Stimulated activated CD8-positive, alpha-beta memory T cell treated with anti-CD3 and anti-CD28 coated beads, Interleukin-12 subunit alpha, Interleukin-12 subunit beta, amount 100 ng/mL, for 24 hours (primary cell): ENCODE measurements at regions not wholly inside any gene's neighbourhood (a gene's known extent, or its start where the extent isn't known, plus 50 kb on each side); places are given as distances from the start of the nearest gene placed in this dataset.
"Not testable (repeated sequence)": the region's sequence is repeated elsewhere in the genome, so short reads cannot be mapped to it uniquely, and the experiment has no call there.

ENCODE experiments used
- DNase-seq: peaks from one replicate; pipeline ENCODE4 v3.0.0-alpha.2; 2020; ENCODE audit errors: extremely low read depth

DNA sequence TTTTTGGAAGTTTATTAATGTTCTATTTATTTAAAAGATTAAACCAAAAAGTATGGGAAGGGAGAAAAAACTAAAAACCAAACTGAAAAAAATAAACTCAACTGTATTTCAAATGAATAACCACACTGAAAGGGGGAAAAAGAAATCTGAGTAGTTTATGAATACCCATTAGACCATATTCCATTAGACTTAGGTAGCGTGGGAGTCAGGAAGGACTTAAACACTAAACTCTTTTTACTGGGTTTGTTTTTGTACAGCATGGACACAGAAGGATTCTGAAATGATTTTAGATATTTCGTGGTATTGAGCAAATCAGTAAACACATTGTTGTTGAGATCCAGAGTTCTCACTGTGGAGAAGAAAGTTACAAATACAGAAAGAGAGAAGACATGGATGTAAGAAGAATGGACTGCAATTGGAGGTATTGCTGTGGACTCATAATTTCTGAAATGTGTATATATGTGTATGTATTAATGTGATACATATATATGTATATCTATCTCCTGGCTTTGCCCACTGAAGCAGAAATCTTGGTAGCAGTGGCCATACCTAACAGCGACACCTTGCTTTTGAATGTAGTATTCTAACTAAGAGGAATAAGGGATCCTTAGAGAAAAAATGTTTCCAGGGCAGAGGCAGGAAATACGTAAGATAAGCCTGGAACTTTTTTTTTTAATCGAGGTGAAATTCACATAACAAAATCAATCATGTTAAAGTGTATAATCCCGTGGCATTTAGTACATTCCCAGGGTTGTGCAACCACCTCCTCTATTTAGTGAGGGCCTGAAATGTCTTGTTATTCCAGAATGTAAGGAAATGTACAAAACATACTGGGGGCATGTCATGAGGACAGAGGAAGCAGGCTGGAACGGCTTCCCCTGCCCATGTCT, 228.8 kb downstream of the SMARCA2 start:
- DNase-seq: no peak

- DNase-seq: no peak
Measured at GRCh38 chr9:2247340-2247739, 232.2 kb downstream of the SMARCA2 start.

GRCh38 chr9:2248768-2249265, 233.7 kb downstream of the SMARCA2 start:
- DNase-seq: no peak

DNA sequence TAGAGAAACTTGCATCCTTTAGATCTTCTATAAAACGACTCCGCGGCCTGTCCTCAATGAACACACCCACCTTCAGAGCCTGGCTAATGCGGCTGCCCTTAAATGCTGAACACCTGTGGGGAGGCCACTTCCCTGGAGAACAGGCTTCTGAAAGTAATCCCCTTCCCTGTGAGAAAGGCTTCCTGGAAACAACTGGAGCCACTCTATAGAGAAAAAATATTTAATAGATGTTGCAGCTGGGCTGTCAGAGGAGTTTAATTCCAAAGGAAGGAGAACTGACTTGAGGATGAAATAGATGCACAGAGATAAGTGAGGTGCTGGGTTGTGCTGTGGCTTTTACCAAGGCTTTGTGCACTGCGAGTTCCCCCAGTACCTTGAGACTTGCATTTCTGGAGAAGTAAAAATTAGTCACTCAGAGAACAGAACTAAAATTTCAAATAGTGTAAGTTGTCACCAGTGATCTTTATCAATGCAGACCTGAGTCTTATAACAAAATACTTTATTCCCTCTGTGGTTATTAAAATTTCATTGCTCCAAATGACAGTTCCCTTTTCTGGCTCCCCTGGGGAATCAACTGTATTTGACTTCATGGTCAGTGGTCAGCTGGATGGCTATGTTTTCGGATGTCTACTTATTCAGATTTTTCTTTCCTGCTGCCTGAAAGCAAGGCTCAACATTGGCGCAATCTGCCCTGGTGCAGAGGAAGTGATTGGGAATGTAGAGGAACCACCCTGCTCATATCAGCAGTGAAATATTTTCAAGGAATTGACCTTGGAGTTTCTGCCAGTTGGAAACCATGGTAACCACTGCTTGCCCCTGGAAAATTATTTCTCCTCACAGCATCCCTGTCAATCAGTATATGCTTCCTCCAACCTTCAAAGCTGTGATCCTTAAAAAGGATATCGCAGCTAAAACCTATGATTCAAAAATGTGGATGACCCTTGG, 238.8 kb downstream of the SMARCA2 start:
- DNase-seq: no peak

GRCh38 chr9:2255128-2255527, 240.0 kb downstream of the SMARCA2 start:
- DNase-seq: no peak

- DNase-seq: no peak
Measured at GRCh38 chr9:2257248-2257929, 242.2 kb downstream of the SMARCA2 start.

- no peak for DNase-seq
Measured at GRCh38 chr9:2260417-2261306, 245.5 kb downstream of the SMARCA2 start.

GRCh38 chr9:2261421-2262103, 246.4 kb downstream of the SMARCA2 start:
- no peak for DNase-seq

DNA sequence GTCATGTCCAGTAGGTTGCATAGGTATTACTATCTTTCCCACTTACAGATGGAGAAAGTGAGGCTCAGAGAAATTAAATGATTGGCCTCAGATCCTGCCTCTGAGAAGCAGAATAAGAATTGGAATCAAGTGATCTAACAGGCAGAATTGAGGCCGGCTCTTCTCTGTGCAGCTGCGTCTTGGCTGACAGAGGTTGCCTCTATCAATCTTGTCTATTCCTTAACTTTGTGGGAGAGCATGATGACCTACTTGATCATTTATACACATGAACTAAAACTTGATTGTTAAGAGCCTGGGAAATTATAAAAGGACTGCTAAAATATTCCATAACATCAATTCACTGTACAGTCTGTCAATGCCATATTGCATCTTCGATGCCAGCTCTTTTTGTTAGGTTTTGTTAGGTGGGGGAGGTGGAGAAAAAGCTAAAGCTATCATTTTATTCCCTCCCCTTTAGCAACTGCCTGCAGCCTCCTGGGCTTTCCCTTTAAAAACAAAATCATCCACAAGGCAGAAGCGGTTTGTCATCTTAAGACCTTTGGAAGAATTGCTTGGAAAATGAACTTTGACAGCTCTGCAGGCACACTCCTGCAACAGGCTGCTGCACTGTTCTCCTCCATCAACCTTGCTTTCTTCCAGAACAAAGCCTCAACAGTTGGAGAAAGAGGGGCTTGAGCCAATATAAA, 247.4 kb downstream of the SMARCA2 start:
- DNase-seq: no peak

- DNase-seq: no peak
Measured at GRCh38 chr9:2263111-2263510, 248.0 kb downstream of the SMARCA2 start.

DNA sequence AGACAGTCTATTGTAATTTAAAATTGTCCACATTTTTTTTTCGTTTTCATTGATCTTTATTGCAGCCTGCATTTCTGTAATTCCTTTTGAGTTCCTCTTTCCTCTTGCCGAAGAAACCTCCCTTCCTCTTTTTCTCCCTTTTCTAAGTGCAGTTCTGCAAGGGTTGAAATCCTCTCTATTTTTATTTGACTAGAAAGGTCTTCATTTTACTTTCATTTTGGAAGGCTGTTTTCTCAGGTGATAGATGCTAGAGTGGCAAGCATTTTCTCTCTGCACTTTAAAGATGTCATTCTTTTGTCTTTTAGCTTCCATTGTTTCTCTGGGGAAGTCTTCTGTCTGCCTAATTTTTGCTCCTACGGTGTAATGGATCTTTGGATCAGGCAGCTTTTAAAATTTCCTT, 248.5 kb downstream of the SMARCA2 start:
- no peak for DNase-seq

- no peak for DNase-seq
Measured at GRCh38 chr9:2264081-2264480, 248.9 kb downstream of the SMARCA2 start.

DNA sequence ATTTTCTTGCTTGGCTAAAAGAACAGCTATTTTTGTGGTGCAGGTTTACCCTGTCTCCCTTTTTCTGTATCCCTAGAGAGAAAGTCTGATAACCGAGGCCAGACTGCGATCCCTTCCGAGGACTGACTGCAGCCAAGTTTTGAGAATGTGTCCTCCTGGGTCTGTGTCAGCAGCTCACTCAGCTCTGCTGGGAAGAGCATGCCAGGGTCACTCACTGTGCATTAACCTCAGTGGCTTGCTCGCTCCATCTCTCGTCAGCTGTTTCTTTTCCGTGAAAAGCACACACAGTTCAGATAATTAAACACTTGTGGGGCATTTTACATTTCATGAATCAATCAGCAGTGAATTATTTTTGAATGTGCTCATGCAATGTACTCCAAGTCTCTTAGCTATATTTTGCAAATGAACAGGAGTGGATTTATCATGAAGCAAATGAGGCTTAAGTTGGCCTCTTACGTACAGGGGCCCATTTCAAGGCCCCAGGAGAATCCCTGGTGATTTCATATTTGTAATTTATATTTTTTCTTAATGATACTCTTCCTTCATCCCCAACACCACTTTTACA, 252.1 kb downstream of the SMARCA2 start:
- DNase-seq: no peak

DNA sequence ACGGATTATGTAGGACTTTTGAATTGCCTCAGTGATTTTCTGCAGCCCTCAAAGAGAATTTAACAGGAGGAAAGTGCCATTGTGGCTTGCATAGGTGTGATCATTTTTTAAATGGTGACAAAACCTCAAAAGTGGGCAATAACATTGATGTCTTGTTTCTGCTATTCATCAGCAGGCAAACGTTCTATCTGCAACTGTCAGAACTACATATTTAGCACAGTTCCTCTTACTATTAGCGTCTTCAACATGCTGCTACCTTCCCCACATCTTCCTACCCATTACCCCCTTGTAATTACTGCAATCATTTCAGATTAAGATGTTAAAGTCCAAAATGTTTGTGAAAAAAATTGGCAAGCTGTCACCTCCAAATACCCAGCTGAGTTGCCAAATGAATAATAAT, 254.6 kb downstream of the SMARCA2 start:
- no peak for DNase-seq

- no peak for DNase-seq
Measured at GRCh38 chr9:2270565-2270964, 255.4 kb downstream of the SMARCA2 start.

DNA sequence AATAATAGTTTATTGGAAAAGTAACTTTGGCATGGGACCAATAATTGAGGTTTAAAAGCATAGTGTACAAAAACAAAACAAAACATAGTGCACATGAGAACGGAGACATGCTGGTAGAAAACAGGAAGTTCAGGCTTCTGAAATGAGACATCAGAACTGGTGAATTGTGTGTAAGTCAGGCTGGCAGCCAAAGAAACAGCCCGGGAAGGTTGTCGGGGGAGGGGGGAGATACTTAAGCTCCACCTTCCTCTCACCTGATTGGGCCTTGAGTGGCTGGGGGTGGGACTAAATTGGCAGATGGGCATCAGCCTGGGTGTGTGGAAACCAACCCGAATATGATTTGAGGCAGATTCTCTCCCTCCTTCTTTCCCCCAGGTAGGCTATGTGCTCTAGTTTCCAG, 256.3 kb downstream of the SMARCA2 start:
- no peak for DNase-seq

- no peak for DNase-seq
Measured at GRCh38 chr9:2274762-2275161, 259.6 kb downstream of the SMARCA2 start.

GRCh38 chr9:2276296-2276695, 261.1 kb downstream of the SMARCA2 start:
- no peak for DNase-seq

DNA sequence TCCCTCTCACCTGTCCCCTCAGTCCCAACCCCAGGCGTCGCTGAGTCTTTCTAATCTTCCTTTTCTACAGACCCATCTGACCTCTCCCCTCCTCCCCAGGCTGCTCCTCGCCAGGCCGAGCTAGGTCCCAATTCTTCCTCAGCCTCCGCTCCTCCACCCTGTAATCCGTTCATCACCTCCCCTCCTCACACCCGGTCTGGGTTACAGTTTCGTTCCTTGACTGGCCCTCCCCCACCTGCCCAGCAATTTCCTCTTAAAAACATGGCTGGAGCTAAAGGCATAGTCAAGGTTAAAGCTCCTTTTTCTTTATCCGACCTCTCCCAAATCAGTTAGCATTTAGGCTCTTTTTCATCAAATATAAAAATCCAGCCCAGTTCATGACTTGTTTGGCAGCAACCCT, 262.0 kb downstream of the SMARCA2 start:
- not testable (repeated sequence) for DNase-seq
